ENCODE measurements at regions not wholly inside any gene's neighbourhood (a gene's known extent, or its start where the extent isn't known, plus 50 kb on each side); places are given as distances from the start of the nearest gene placed in this dataset.

DNA sequence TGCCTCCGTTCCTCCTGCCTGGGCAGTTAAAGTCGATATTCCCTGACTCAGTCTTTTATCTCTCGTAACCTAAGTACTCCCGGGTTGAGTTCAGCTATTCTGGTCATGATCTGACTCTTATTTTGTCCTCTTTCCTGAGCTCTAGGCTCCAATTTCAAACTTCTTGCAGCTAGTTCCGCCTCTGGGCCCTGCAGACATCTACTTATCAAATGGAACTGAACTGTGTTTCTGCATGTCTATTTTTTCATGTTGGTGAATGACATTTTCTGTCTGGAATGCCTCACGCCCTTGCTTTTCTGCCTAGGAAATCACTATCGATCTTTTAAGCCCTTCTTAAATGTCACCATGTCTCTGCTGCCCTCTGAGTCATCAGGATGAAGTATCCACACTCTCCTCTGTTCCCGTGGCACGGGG, 101.5 kb downstream of the VAPA start:
- 75 to 87% methylated on average over 9 of the region's 9 CpGs for WGBS, 2 donors
- H3K27me3 ChIP-seq (ENCODE audit: control insufficient read depth in 3 of 3, insufficient read depth in 3 of 3, low read length in 2 of 3) = no peaks in the 10 kb centered on the region
- H3K36me3 ChIP-seq (ENCODE audit: control insufficient read depth in 4 of 4, insufficient read depth in 4 of 4, low read length in 4 of 4) = no peaks in the 10 kb centered on the region
- TF ChIP-seq, protein P1, sequence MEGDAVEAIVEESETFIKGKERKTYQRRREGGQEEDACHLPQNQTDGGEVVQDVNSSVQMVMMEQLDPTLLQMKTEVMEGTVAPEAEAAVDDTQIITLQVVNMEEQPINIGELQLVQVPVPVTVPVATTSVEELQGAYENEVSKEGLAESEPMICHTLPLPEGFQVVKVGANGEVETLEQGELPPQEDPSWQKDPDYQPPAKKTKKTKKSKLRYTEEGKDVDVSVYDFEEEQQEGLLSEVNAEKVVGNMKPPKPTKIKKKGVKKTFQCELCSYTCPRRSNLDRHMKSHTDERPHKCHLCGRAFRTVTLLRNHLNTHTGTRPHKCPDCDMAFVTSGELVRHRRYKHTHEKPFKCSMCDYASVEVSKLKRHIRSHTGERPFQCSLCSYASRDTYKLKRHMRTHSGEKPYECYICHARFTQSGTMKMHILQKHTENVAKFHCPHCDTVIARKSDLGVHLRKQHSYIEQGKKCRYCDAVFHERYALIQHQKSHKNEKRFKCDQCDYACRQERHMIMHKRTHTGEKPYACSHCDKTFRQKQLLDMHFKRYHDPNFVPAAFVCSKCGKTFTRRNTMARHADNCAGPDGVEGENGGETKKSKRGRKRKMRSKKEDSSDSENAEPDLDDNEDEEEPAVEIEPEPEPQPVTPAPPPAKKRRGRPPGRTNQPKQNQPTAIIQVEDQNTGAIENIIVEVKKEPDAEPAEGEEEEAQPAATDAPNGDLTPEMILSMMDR (IDR thresholded peaks at IDR 0.05; ENCODE audit: control extremely low read depth, extremely low read depth) = no peak
- H3K9ac ChIP-seq (ENCODE audit: insufficient read depth in 1 of 2, low read length in 2 of 2) = no peak overlapping the region
- H3K9me3 ChIP-seq (ENCODE audit: control insufficient read depth in 4 of 4, insufficient read depth in 3 of 4, low read length in 3 of 4) = no peaks in the 10 kb centered on the region
- H3K4me3 ChIP-seq = no peak overlapping the region
- H3K27ac ChIP-seq (ENCODE audit: low read depth in 1 of 2, low read length in 1 of 2) = peak overlapping the region; percentile 43 to 65
- ATAC-seq (ENCODE audit: insufficient read depth, low FRiP score) = no peak
- no peak for DNase-seq
- peaks cover 5 to 22% (median 10%) of the 10 kb centered on the region in 5 donors for H3K4me1 ChIP-seq (ENCODE audit: control insufficient read depth in 5 of 5, insufficient read depth in 5 of 5, low read length in 5 of 5)

DNA sequence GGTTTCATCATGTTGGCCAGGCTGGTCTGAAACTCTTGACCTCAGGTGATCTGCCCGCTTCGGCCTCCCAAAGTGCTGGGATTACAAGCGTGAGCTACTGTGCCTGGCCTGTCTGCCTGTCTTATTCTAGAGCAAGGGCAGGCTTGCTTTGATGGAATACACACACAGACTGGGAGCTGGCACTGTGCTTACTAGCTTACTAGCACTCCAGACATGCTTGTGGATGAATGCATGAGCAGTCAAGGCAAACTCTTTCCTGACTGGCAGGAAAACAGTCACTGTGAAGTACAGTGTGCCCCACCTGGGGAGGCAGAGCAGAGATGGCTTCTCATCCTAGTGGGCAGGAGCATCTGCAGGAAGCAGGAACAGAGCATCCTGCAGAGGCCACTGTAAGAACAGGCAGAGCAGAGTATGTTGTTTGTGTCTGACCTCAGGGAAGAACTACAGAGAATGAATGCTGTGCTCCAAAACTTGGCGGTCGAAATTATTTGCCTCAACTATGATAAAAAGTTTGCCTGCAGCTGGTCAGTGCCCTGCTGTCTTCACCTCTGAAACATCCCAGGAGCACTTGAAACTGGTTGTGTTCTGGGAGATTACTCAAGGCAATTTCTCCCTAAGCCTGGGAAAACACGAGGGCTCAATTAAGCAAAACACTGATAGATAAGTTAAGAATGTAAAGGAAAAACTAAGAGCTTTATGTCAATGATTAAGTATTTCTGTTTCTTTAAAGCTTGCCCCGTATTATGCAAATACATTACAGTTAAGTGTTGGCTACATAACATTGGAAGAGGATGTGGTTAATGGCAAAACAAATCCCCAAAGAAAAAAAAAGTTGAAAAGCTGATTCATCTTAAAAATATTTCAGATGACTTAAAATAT, 102.4 kb downstream of the VAPA start:
- ATAC-seq (ENCODE audit: insufficient read depth, low FRiP score) (no peak), DNase-seq (peak in 2 of 3 donors; percentile 52 to 65)
- H3K36me3 ChIP-seq (ENCODE audit: control insufficient read depth in 4 of 4, insufficient read depth in 4 of 4, low read length in 4 of 4) = no peaks in the 10 kb centered on the region
- peaks cover 5 to 15% (median 7%) of the 10 kb centered on the region in 5 donors for H3K4me1 ChIP-seq (ENCODE audit: control insufficient read depth in 5 of 5, insufficient read depth in 5 of 5, low read length in 5 of 5)
- TF ChIP-seq, protein P1 (IDR thresholded peaks at IDR 0.05; ENCODE audit: control extremely low read depth, extremely low read depth) = no peak
- H3K27ac ChIP-seq (ENCODE audit: low read depth in 1 of 2, low read length in 1 of 2) = no peak overlapping the region
- H3K9me3 ChIP-seq (ENCODE audit: control insufficient read depth in 4 of 4, insufficient read depth in 3 of 4, low read length in 3 of 4) = no peaks in the 10 kb centered on the region
- H3K9ac ChIP-seq (ENCODE audit: insufficient read depth in 1 of 2, low read length in 2 of 2) = no peak overlapping the region
- 50 to 60% methylated on average over 7 of the region's 7 CpGs for WGBS, 2 donors
- no peaks in the 10 kb centered on the region for H3K27me3 ChIP-seq (ENCODE audit: control insufficient read depth in 3 of 3, insufficient read depth in 3 of 3, low read length in 2 of 3)
- no peak overlapping the region for H3K4me3 ChIP-seq

DNA sequence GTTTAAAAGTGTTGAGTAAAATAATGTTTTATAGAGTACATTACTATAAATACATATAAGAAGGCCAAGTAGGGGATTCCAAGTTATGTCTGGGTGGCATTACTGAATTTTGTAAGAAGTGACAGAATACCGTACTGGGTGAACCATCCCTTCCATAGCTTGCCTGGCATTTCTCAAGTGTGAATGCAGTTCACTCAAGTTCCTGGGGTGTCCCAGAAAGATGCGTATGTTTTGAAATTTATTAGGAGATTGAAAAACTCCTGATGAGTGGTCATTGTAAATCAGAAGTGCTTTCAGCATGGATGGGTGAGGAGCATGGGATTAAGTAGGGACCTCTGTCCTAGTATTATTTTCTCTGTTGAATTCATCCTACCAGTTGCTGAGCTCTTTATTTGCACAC, 103.2 kb downstream of the VAPA start:
- no peak overlapping the region for H3K9ac ChIP-seq (ENCODE audit: insufficient read depth in 1 of 2, low read length in 2 of 2)
- no peak overlapping the region for H3K27ac ChIP-seq (ENCODE audit: low read depth in 1 of 2, low read length in 1 of 2)
- no peaks in the 10 kb centered on the region for H3K9me3 ChIP-seq (ENCODE audit: control insufficient read depth in 4 of 4, insufficient read depth in 3 of 4, low read length in 3 of 4)
- no peak overlapping the region for H3K4me3 ChIP-seq
- H3K27me3 ChIP-seq (ENCODE audit: control insufficient read depth in 3 of 3, insufficient read depth in 3 of 3, low read length in 2 of 3) = no peaks in the 10 kb centered on the region
- no peaks in the 10 kb centered on the region for H3K36me3 ChIP-seq (ENCODE audit: control insufficient read depth in 4 of 4, insufficient read depth in 4 of 4, low read length in 4 of 4)
- peaks cover 3 to 14% (median 5%) of the 10 kb centered on the region in 5 donors for H3K4me1 ChIP-seq (ENCODE audit: control insufficient read depth in 5 of 5, insufficient read depth in 5 of 5, low read length in 5 of 5)
- TF ChIP-seq, protein P1 (IDR thresholded peaks at IDR 0.05; ENCODE audit: control extremely low read depth, extremely low read depth) = no peak
- ATAC-seq (ENCODE audit: insufficient read depth, low FRiP score) = no peak
- 41 to 79% methylated on average over 2 of the region's 2 CpGs for WGBS, 2 donors
- no peak for DNase-seq
